Retinal pigment epithelial cell (primary cell): ENCODE measurements at regions not wholly inside any gene's neighbourhood (a gene's known extent, or its start where the extent isn't known, plus 50 kb on each side); places are given as distances from the start of the nearest gene placed in this dataset.
A peak's percentile ranks its signal among the peaks of the same experiment; 100 is the strongest.
"Not testable (repeated sequence)": the region's sequence is repeated elsewhere in the genome, so short reads cannot be mapped to it uniquely, and the experiment has no call there.

Experiments used
- DNase-seq: peaks from one replicate; pipeline ENCODE4 v3.0.0-alpha.2; 2010; ENCODE audit warnings: low read depth
- H3K4me3 ChIP-seq: 2 replicates; pipeline ENCODE4 v1.5.1; 2011; ENCODE audit warnings: mild to moderate bottlenecking, low read length, control low read depth, moderate library complexity
- CTCF ChIP-seq: conservative IDR thresholded peaks from 2 replicates; pipeline ENCODE4 v1.5.1; 2011; ENCODE audit warnings: low read depth, low read length, control low read depth, inconsistent platforms

DNA sequence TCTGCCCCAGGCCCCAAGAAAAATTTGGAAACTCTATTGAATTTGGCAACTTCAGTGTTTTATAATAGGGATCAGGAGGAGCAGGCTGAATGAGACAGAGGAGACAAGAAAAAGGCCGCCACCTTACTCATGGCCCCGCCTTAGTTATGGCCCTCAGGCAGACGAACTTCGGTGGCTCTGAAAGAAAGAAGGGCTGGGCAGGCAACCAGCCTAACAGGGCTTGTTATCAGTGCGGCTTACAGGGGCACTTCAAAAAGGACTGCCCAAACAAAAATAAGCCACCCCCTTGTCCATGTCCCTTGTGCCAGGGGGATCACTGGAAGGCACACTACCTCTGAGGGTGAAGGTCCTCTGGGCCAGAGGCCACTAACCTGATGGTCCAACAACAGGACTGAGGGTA lies 146.3 kb upstream of the ATF7IP start:
- H3K4me3 ChIP-seq, result no peak overlapping the region
- no peak for TF ChIP-seq CTCF
- DNase-seq, result no peak

- DNase-seq, H3K4me3 ChIP-seq: not testable (repeated sequence)
Measured at GRCh38 chr12:14219670-14220069, 145.8 kb upstream of the ATF7IP start.

GRCh38 chr12:14225064-14225463 lies 140.4 kb upstream of the ATF7IP start:
- H3K4me3 ChIP-seq, result no peak overlapping the region
- TF ChIP-seq CTCF, result no peak
- DNase-seq, result no peak

DNA sequence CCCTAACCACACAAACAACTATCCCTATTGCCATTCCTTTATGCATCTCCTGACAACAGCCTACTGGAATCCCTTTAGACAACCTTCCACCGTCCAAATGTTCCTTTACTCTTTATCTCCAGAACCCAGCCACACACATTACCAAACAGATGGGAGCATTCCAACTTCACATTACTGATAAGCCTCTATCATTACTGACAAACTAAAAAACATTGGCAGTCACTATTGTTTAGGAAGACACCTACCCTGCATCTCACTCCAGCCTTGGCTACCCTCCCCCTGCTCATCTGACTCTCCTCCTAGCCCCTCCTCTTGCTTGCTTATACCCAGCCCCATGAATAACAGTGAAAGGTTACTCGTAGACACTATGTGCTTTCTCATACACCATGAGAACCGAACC lies 130.3 kb upstream of the ATF7IP start:
- H3K4me3 ChIP-seq, DNase-seq: not testable (repeated sequence)

GRCh38 chr12:14236641-14237040 lies 128.8 kb upstream of the ATF7IP start:
- DNase-seq, H3K4me3 ChIP-seq: not testable (repeated sequence)

DNA sequence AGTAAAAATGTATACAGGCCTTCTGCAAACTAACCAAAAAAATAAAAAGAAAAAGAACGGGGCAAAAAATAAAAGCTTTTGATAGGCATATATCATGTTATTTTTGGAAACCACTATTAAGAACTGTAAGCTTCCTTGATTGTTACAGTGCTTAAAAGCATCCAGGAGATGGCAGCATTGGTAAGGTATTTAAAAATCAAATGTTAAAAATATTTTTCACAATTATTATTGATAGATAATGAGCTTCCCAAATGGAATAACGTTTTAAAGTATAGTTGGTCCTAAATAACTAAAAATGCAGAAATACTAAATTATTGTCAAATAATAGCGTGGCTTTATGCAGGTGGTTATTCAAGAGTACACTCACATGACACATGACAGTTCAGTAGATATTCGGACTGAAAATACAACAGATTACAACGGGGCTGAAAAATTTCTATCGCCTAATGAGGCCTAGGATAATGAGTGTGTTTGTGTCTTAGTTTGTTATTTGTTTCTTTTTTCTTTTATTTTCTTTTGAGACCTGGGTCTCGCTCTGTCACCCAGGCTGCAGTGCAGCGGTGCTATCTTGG lies 127.2 kb upstream of the ATF7IP start:
- no peak for DNase-seq
- no peak overlapping the region for H3K4me3 ChIP-seq
- TF ChIP-seq CTCF, result peak; percentile 53

DNA sequence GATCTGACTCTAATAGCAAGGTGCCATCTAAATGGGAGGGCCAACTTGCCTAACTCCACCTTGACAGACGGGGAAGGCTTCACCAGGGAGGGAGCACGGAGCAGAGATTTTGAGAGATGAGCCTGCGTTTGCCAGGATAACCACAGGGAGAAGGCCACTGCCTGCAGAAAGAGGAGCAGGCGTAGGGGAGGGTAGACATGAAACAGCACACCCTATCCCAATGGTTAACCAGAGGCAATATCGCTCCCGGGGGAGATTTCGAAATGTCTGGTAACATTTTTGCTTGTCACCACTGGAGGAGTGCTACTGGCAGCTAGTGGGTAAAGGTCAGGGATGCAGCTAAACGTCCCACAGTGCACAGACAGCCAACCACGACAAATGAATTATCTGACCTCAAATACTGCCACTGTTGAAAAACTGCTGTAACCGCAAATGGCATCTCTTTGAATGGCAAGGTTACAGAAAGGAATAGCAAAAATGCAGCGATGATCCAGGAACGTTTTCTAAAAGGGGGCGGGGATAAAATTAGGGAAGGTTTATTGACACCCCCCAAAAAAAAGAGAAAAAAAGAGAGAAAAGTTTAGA lies 126.0 kb upstream of the ATF7IP start:
- DNase-seq, result no peak
- H3K4me3 ChIP-seq, result no peak overlapping the region
- TF ChIP-seq CTCF, result no peak

DNA sequence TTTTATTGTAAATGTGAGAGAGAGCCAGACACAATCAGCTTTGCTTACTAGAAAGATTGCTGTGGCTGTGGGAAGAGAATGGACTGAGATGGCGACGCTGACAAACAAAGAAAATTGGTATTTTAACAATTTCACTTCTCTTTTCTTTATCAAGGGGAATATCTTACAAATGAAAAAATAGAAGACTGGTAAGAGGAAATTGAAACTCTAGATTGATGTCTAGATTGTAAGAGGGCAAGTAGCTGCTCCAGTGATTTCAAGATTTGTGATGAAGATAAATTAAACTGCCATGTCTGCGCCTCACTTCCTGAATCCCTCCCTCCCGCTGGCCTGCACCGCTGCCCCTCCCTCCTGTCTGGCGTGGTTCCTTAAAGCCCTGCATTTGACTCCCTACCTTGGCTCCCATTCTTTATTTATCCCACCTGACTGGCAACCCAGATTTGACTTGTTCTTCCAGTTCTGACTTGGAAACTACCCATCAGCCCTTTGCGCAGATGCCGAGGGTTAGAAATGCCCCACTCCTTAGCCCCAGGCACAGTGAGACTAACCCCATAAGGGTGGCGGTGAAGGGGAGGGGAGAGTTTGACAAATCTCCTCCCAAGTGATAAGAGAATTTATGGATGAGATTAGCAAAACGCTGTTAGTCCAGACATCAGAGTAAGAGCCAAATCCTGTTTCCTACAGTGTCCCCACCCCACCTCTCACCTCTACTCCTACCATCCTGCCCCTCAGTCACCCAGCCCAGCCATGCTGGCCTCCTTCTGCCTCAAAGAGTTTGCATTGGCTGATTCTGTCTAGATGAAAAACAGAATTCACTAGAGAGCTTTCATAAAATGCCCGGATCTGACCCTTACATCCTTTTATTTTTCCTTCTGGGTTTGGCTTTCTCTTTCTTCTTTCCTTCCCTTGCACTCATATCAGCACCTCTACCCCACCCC lies 125.3 kb upstream of the ATF7IP start:
- no peak for DNase-seq
- no peak for TF ChIP-seq CTCF
- H3K4me3 ChIP-seq, result no peak overlapping the region
